ENCODE measurements at regions not wholly inside any gene's neighbourhood (a gene's known extent, or its start where the extent isn't known, plus 50 kb on each side); places are given as distances from the start of the nearest gene placed in this dataset.

- no peak overlapping the region for H3K4me3 ChIP-seq (ENCODE audit: low read length)
- no peaks in the 10 kb centered on the region for H3K36me3 ChIP-seq (ENCODE audit: insufficient read depth, low read length)
- no peaks in the 10 kb centered on the region for H3K27me3 ChIP-seq (ENCODE audit: insufficient read depth, low read length)
- WGBS, result 95% methylated on average over 5 of the region's 5 CpGs
- no peak overlapping the region for H3K9ac ChIP-seq (ENCODE audit: low read depth, low read length)
- H3K27ac ChIP-seq (ENCODE audit: low read depth, low read length), result no peak overlapping the region
- H3K9me3 ChIP-seq (ENCODE audit: insufficient read depth, low read depth, low read length), result no peaks in the 10 kb centered on the region
- no peaks in the 10 kb centered on the region for H3K4me1 ChIP-seq (ENCODE audit: insufficient read depth, low read length)
Measured at GRCh38 chr10:33398796-33399195, 64.3 kb upstream of the NRP1 start.

GRCh38 chr10:33396938-33397337 is 62.5 kb upstream of the NRP1 start:
- Histone ChIP-seq H3K36me3 (ENCODE audit: insufficient read depth, low read length) (no peaks in the 10 kb centered on the region), H3K27ac (ENCODE audit: low read depth, low read length) (no peak overlapping the region), H3K9me3 (ENCODE audit: insufficient read depth, low read depth, low read length) (no peaks in the 10 kb centered on the region), H3K4me3 (ENCODE audit: low read length) (no peak overlapping the region), H3K9ac (ENCODE audit: low read depth, low read length) (no peak overlapping the region), H3K4me1 (ENCODE audit: insufficient read depth, low read length) (no peaks in the 10 kb centered on the region), H3K27me3 (ENCODE audit: insufficient read depth, low read length) (no peaks in the 10 kb centered on the region)
- no CpG with 5 or more reads among the region's 1 CpG for WGBS

- H3K4me1 ChIP-seq (ENCODE audit: insufficient read depth, low read length), result peaks cover 5% of the 10 kb centered on the region; the same call in 1 of the 2 replicates
- H3K9ac ChIP-seq (ENCODE audit: low read depth, low read length), result no peak overlapping the region
- WGBS, result 93% methylated on average over 3 of the region's 3 CpGs
- H3K36me3 ChIP-seq (ENCODE audit: insufficient read depth, low read length), result no peaks in the 10 kb centered on the region
- no peak overlapping the region for H3K27ac ChIP-seq (ENCODE audit: low read depth, low read length)
- H3K27me3 ChIP-seq (ENCODE audit: insufficient read depth, low read length), result no peaks in the 10 kb centered on the region
- no peak overlapping the region for H3K4me3 ChIP-seq (ENCODE audit: low read length)
- no peaks in the 10 kb centered on the region for H3K9me3 ChIP-seq (ENCODE audit: insufficient read depth, low read depth, low read length)
Measured at GRCh38 chr10:33396279-33396678, 61.8 kb upstream of the NRP1 start.

GRCh38 chr10:33395201-33395600 is 60.7 kb upstream of the NRP1 start:
- Histone ChIP-seq H3K4me1 (ENCODE audit: insufficient read depth, low read length) (peaks cover 5% of the 10 kb centered on the region; the same call in 1 of the 2 replicates), H3K27ac (ENCODE audit: low read depth, low read length) (no peak overlapping the region), H3K27me3 (ENCODE audit: insufficient read depth, low read length) (no peaks in the 10 kb centered on the region), H3K9me3 (ENCODE audit: insufficient read depth, low read depth, low read length) (no peaks in the 10 kb centered on the region), H3K36me3 (ENCODE audit: insufficient read depth, low read length) (no peaks in the 10 kb centered on the region), H3K4me3 (ENCODE audit: low read length) (no peak overlapping the region), H3K9ac (ENCODE audit: low read depth, low read length) (no peak overlapping the region)
- 92% methylated on average over 1 of the region's 1 CpG for WGBS

GRCh38 chr10:33392706-33393105 is 58.2 kb upstream of the NRP1 start:
- no peak overlapping the region for H3K4me3 ChIP-seq (ENCODE audit: low read length)
- no peaks in the 10 kb centered on the region for H3K27me3 ChIP-seq (ENCODE audit: insufficient read depth, low read length)
- no peaks in the 10 kb centered on the region for H3K36me3 ChIP-seq (ENCODE audit: insufficient read depth, low read length)
- peaks cover 5% of the 10 kb centered on the region; the same call in 1 of the 2 replicates for H3K4me1 ChIP-seq (ENCODE audit: insufficient read depth, low read length)
- H3K27ac ChIP-seq (ENCODE audit: low read depth, low read length), result no peak overlapping the region
- H3K9me3 ChIP-seq (ENCODE audit: insufficient read depth, low read depth, low read length), result no peaks in the 10 kb centered on the region
- WGBS, result 93% methylated on average over 5 of the region's 5 CpGs
- no peak overlapping the region for H3K9ac ChIP-seq (ENCODE audit: low read depth, low read length)

- H3K27me3 ChIP-seq (ENCODE audit: insufficient read depth, low read length), result no peaks in the 10 kb centered on the region
- 75% methylated on average over 8 of the region's 8 CpGs for WGBS
- H3K9ac ChIP-seq (ENCODE audit: low read depth, low read length), result no peak overlapping the region
- H3K9me3 ChIP-seq (ENCODE audit: insufficient read depth, low read depth, low read length), result no peaks in the 10 kb centered on the region
- H3K4me3 ChIP-seq (ENCODE audit: low read length), result no peak overlapping the region
- H3K27ac ChIP-seq (ENCODE audit: low read depth, low read length), result no peak overlapping the region
- H3K4me1 ChIP-seq (ENCODE audit: insufficient read depth, low read length), result peaks cover 5% of the 10 kb centered on the region; the same call in 1 of the 2 replicates
- no peaks in the 10 kb centered on the region for H3K36me3 ChIP-seq (ENCODE audit: insufficient read depth, low read length)
Measured at GRCh38 chr10:33391611-33392465, 57.4 kb upstream of the NRP1 start.

- H3K4me3 ChIP-seq (ENCODE audit: low read length), result no peak overlapping the region
- no peaks in the 10 kb centered on the region for H3K36me3 ChIP-seq (ENCODE audit: insufficient read depth, low read length)
- H3K27ac ChIP-seq (ENCODE audit: low read depth, low read length), result no peak overlapping the region
- peaks cover 5% of the 10 kb centered on the region; the same call in 1 of the 2 replicates for H3K4me1 ChIP-seq (ENCODE audit: insufficient read depth, low read length)
- H3K9ac ChIP-seq (ENCODE audit: low read depth, low read length), result no peak overlapping the region
- H3K9me3 ChIP-seq (ENCODE audit: insufficient read depth, low read depth, low read length), result no peaks in the 10 kb centered on the region
- H3K27me3 ChIP-seq (ENCODE audit: insufficient read depth, low read length), result no peaks in the 10 kb centered on the region
- 85% methylated on average over 4 of the region's 5 CpGs for WGBS
Measured at GRCh38 chr10:33390046-33390445, 55.6 kb upstream of the NRP1 start.

GRCh38 chr10:33388785-33389184 is 54.3 kb upstream of the NRP1 start:
- no peak overlapping the region for H3K9ac ChIP-seq (ENCODE audit: low read depth, low read length)
- no peak overlapping the region for H3K27ac ChIP-seq (ENCODE audit: low read depth, low read length)
- no peak overlapping the region for H3K4me3 ChIP-seq (ENCODE audit: low read length)
- whole genome bisulfite sequencing, result 92% methylated on average over 4 of the region's 4 CpGs
- no peaks in the 10 kb centered on the region for H3K27me3 ChIP-seq (ENCODE audit: insufficient read depth, low read length)
- H3K4me1 ChIP-seq (ENCODE audit: insufficient read depth, low read length), result peaks cover 5% of the 10 kb centered on the region; the same call in 1 of the 2 replicates
- H3K36me3 ChIP-seq (ENCODE audit: insufficient read depth, low read length), result no peaks in the 10 kb centered on the region
- no peaks in the 10 kb centered on the region for H3K9me3 ChIP-seq (ENCODE audit: insufficient read depth, low read depth, low read length)

GRCh38 chr10:33388382-33388781 is 53.9 kb upstream of the NRP1 start:
- H3K4me1 ChIP-seq (ENCODE audit: insufficient read depth, low read length), result peaks cover 5% of the 10 kb centered on the region; the same call in 1 of the 2 replicates
- no peaks in the 10 kb centered on the region for H3K9me3 ChIP-seq (ENCODE audit: insufficient read depth, low read depth, low read length)
- H3K36me3 ChIP-seq (ENCODE audit: insufficient read depth, low read length), result no peaks in the 10 kb centered on the region
- WGBS, result 90% methylated on average over 1 of the region's 1 CpG
- no peaks in the 10 kb centered on the region for H3K27me3 ChIP-seq (ENCODE audit: insufficient read depth, low read length)
- H3K27ac ChIP-seq (ENCODE audit: low read depth, low read length), result no peak overlapping the region
- no peak overlapping the region for H3K4me3 ChIP-seq (ENCODE audit: low read length)
- H3K9ac ChIP-seq (ENCODE audit: low read depth, low read length), result no peak overlapping the region

GRCh38 chr10:33387720-33388119 is 53.3 kb upstream of the NRP1 start:
- Histone ChIP-seq H3K27ac (ENCODE audit: low read depth, low read length) (no peak overlapping the region), H3K36me3 (ENCODE audit: insufficient read depth, low read length) (no peaks in the 10 kb centered on the region), H3K9me3 (ENCODE audit: insufficient read depth, low read depth, low read length) (no peaks in the 10 kb centered on the region), H3K9ac (ENCODE audit: low read depth, low read length) (no peak overlapping the region), H3K27me3 (ENCODE audit: insufficient read depth, low read length) (no peaks in the 10 kb centered on the region), H3K4me1 (ENCODE audit: insufficient read depth, low read length) (peaks cover 5% of the 10 kb centered on the region; the same call in 1 of the 2 replicates), H3K4me3 (ENCODE audit: low read length) (no peak overlapping the region)
- WGBS, result 95% methylated on average over 5 of the region's 5 CpGs

GRCh38 chr10:33386926-33387325 is 52.5 kb upstream of the NRP1 start:
- H3K27ac ChIP-seq (ENCODE audit: low read depth, low read length), result no peak overlapping the region
- peaks cover 8% of the 10 kb centered on the region; the same call in 1 of the 2 replicates for H3K4me1 ChIP-seq (ENCODE audit: insufficient read depth, low read length)
- H3K36me3 ChIP-seq (ENCODE audit: insufficient read depth, low read length), result no peaks in the 10 kb centered on the region
- H3K9me3 ChIP-seq (ENCODE audit: insufficient read depth, low read depth, low read length), result no peaks in the 10 kb centered on the region
- no peak overlapping the region for H3K9ac ChIP-seq (ENCODE audit: low read depth, low read length)
- no peak overlapping the region for H3K4me3 ChIP-seq (ENCODE audit: low read length)
- H3K27me3 ChIP-seq (ENCODE audit: insufficient read depth, low read length), result no peaks in the 10 kb centered on the region
- whole genome bisulfite sequencing, result 87% methylated on average over 2 of the region's 2 CpGs
